K562 (cell line): ENCODE measurements at regions not wholly inside any gene's neighbourhood (a gene's known extent, or its start where the extent isn't known, plus 50 kb on each side); places are given as distances from the start of the nearest gene placed in this dataset.

ENCODE experiments used
- ATAC-seq: fragments of 200-7000 bp; cut with Tn5 transposase; 3 replicates; pipeline ENCODE4 v1.9.1; 2020; ENCODE audit warnings: moderate library complexity
- BruUV-seq: library from RNA; stranded (reverse); fragments of 400-500 nt; replicated peaks from 2 replicates; lab custom pipeline; 2021; lab: Mats Ljungman, UMichigan
- CTCF ChIA-PET: fragments of 300-600 bp; formaldehyde crosslinking; extraction: SDS; loops from one replicate; lab custom pipeline; 2021; ENCODE audit warnings: low intra/inter-chr PET ratio; lab: Yijun Ruan, JAX
- POLR2A ChIA-PET: fragments of 300-600, 350-650 bp; sonication (Branson Sonifier 250); formaldehyde crosslinking; extraction: SDS; loops from one replicate; lab custom pipeline; 2021; ENCODE audit warnings: antibody characterized with exemption, inconsistent platforms; lab: Yijun Ruan, JAX
- DNase-seq, 4 experiments: peaks; one replicate each; pipeline versions ENCODE4 v3.0.0 to v3.0.0-alpha.2; 2011 to 2018; ENCODE audit warnings: low spot score in 3 of 4, mixed read lengths in 3 of 4; ENCODE audit errors: extremely low read depth in 1 of 4
- FAIRE-seq: peaks from 2 replicates; lab custom pipeline; 2011; peaks lifted over from hg19 to GRCh38; lab: Jason Lieb, UNC
- H2AFZ ChIP-seq: 2 replicates; pipeline ENCODE4 v1.6.0; 2011; ENCODE audit warnings: low read depth, low read length, control low read depth, inconsistent platforms
- H3K27ac ChIP-seq: fragments of 200-600 bp; 3 replicates; pipeline ENCODE4 v1.8.0; 2011; ENCODE audit warnings: low read depth, mild to moderate bottlenecking, control low read depth, inconsistent platforms, low read length, moderate library complexity, mixed read lengths; ENCODE audit errors: extremely low read depth
- H3K27me3 ChIP-seq, 2 experiments: fragments of 300-600 bp in 1 of 2; 2 replicates in 1 of 2; 3 replicates in 1 of 2; pipeline versions ENCODE4 v1.6.0 to v1.8.0; 2011; ENCODE audit warnings: inconsistent platforms in 2 of 2, low read length in 2 of 2, mild to moderate bottlenecking in 1 of 2, mixed read lengths in 1 of 2, moderate library complexity in 1 of 2; ENCODE audit not compliant: control insufficient read depth in 2 of 2, insufficient read depth in 2 of 2
- H3K36me3 ChIP-seq: fragments of 300-600 bp; 3 replicates; pipeline ENCODE4 v1.8.0; 2011; ENCODE audit warnings: mild to moderate bottlenecking, low read length, inconsistent platforms; ENCODE audit not compliant: control insufficient read depth, insufficient read depth
- H3K4me1 ChIP-seq, 2 experiments: fragments of 200-600 bp in 1 of 2; replicated peaks in 1 of 2; 2 replicates in 1 of 2; 3 replicates in 1 of 2; pipeline versions ENCODE4 v1.5.1 to v1.8.0; 2011; ENCODE audit warnings: inconsistent platforms in 2 of 2, low read length in 2 of 2, mild to moderate bottlenecking in 1 of 2, mixed read lengths in 1 of 2, moderate library complexity in 1 of 2; ENCODE audit not compliant: control insufficient read depth in 2 of 2, insufficient read depth in 2 of 2
- H3K4me2 ChIP-seq: 2 replicates; pipeline ENCODE4 v1.6.1; 2011; ENCODE audit warnings: low read length, control low read depth, inconsistent platforms, mixed read lengths; ENCODE audit not compliant: insufficient read depth
- H3K4me3 ChIP-seq: fragments of 200-600 bp; sonication (generic), shearing (Covaris generic); 2 replicates; pipeline ENCODE4 v1.5.1; 2016; ENCODE audit warnings: control low read depth, inconsistent platforms
- H3K79me2 ChIP-seq: fragments of 200-600 bp; 3 replicates; pipeline ENCODE4 v1.8.0; 2011; ENCODE audit warnings: low read length, inconsistent platforms; ENCODE audit not compliant: control insufficient read depth, insufficient read depth
- H3K9ac ChIP-seq, 2 experiments: 2 replicates each; pipeline versions ENCODE4 v1.6.0 to v1.6.1; 2011; ENCODE audit warnings: low read depth in 2 of 2, low read length in 2 of 2, control low read depth in 1 of 2, inconsistent platforms in 1 of 2, mild to moderate bottlenecking in 1 of 2, mixed read lengths in 1 of 2; ENCODE audit not compliant: insufficient read depth in 1 of 2
- H3K9me1 ChIP-seq: one replicate; pipeline ENCODE4 v1.6.0; 2011; ENCODE audit warnings: inconsistent platforms, mild to moderate bottlenecking, low read length, moderate library complexity; ENCODE audit not compliant: control insufficient read depth, insufficient read depth
- H3K9me3 ChIP-seq: replicated peaks from 2 replicates; pipeline ENCODE4 v1.5.1; 2011; ENCODE audit warnings: low read depth, low read length, inconsistent platforms; ENCODE audit not compliant: control insufficient read depth, insufficient read depth
- H4K20me1 ChIP-seq: replicated peaks from 2 replicates; pipeline ENCODE4 v1.6.1; 2011; ENCODE audit warnings: low read length, inconsistent platforms, mixed read lengths; ENCODE audit not compliant: control insufficient read depth, insufficient read depth
- ADNP ChIP-seq: fragments of 200-800 bp; sonication (Bioruptor generic); IDR thresholded peaks from 2 replicates; pipeline ENCODE4 v1.6.1; 2016; ENCODE audit warnings: missing genetic modification characterization, missing compliant biosample characterization
- BRD9 ChIP-seq: fragments of 450-650 bp; IDR thresholded peaks from 2 replicates; pipeline ENCODE4 v1.6.1; 2018; ENCODE audit warnings: low read depth; ENCODE audit not compliant: partially characterized antibody
- CBFA2T3 ChIP-seq: fragments of 450-650 bp; IDR thresholded peaks from 2 replicates; pipeline ENCODE4 v1.6.1; 2017
- DIDO1 ChIP-seq: fragments of 450-650 bp; IDR thresholded peaks from 2 replicates; pipeline ENCODE4 v1.6.1; 2016; ENCODE audit warnings: low read depth, missing biosample characterization, missing genetic modification characterization
- ETV5 ChIP-seq: sonication (generic); formaldehyde crosslinking; IDR thresholded peaks from 2 replicates; pipeline ENCODE4 v1.4.0; 2020; ENCODE audit warnings: low read depth, mild to moderate bottlenecking, missing genetic modification reagents
- EWSR1 ChIP-seq: fragments of 450-650 bp; IDR thresholded peaks from 2 replicates; pipeline ENCODE4 v1.6.1; 2018; ENCODE audit warnings: borderline replicate concordance, mild to moderate bottlenecking, low read depth, moderate library complexity; ENCODE audit not compliant: partially characterized antibody
- FOXK1 ChIP-seq: sonication (generic); formaldehyde crosslinking; IDR thresholded peaks from 2 replicates; pipeline ENCODE4 v1.8.0; 2022; ENCODE audit warnings: missing genetic modification reagents, mild to moderate bottlenecking, borderline replicate concordance
- FOXK2 ChIP-seq, 2 experiments: fragments of 450-650 bp; IDR thresholded peaks in 1 of 2; conservative IDR thresholded peaks in 1 of 2; 2 replicates each; pipeline ENCODE4 v1.6.1; 2016; ENCODE audit warnings: low read depth in 2 of 2, mild to moderate bottlenecking in 1 of 2
- KAT8 ChIP-seq: fragments of 450-650 bp; IDR thresholded peaks from 2 replicates; pipeline ENCODE4 v1.6.1; 2016; ENCODE audit warnings: low read depth, mild to moderate bottlenecking
- MAFF ChIP-seq: IDR thresholded peaks from 2 replicates; pipeline ENCODE4 v1.6.1; 2012; ENCODE audit warnings: low read length, improper control_type of control experiment
- MECOM ChIP-seq: fragments of 250-450 bp; sonication (Bioruptor Pico); IDR thresholded peaks from 2 replicates; pipeline ENCODE4 v1.8.0; 2022; ENCODE audit warnings: inconsistent platforms
- PHF20 ChIP-seq: fragments of 450-650 bp; IDR thresholded peaks from 2 replicates; pipeline ENCODE4 v1.6.1; 2018; ENCODE audit not compliant: partially characterized antibody
- PTBP1 ChIP-seq: fragments of 200-400 bp; formaldehyde crosslinking; IDR thresholded peaks from 2 replicates; pipeline ENCODE4 v1.6.1; 2017; ENCODE audit warnings: low read depth, low read length
- ZNF133 ChIP-seq: fragments of 250-450 bp; sonication (Bioruptor Pico); IDR thresholded peaks from 2 replicates; pipeline ENCODE4 v1.4.0; 2020; ENCODE audit warnings: mild to moderate bottlenecking
- ZNF444 ChIP-seq: fragments of 250-450 bp; sonication (Bioruptor Pico); IDR thresholded peaks from 2 replicates; pipeline ENCODE4 v1.4.0; 2020; ENCODE audit warnings: mild to moderate bottlenecking, moderate library complexity
- ZZZ3 ChIP-seq: fragments of 450-650 bp; IDR thresholded peaks from 2 replicates; pipeline ENCODE4 v1.6.1; 2016; ENCODE audit warnings: antibody characterized with exemption, mild to moderate bottlenecking, moderate library complexity
- WGBS: fragments of 100-300 bp; shearing (Covaris generic); methylation state at CpG from one replicate; pipeline ENCODE4 v1.1.6; 2016; ENCODE audit warnings: low coverage, mixed read lengths; ENCODE audit not compliant: insufficient coverage; ENCODE audit errors: missing lambda C conversion rate; 5-methylcytosine and 5-hydroxymethylcytosine counted together
- in situ Hi-C: fragments of 300-500 bp; cut with MboI; formaldehyde crosslinking; loops from 4 replicates; pipeline ENCODE4 v1.15.0; 2018; ENCODE audit warnings: inconsistent platforms, mixed read lengths
- intact Hi-C: fragments of 100-400 bp; cut with micrococcal nuclease; formaldehyde crosslinking; loops from 2 replicates; pipeline ENCODE4 v1.14.2; 2022
- TF ChIP-seq, protein P1 (sequence below): fragments of 450-650 bp; conservative IDR thresholded peaks from 2 replicates; pipeline ENCODE4 v1.6.1; 2016; ENCODE audit warnings: missing genetic modification characterization, low read depth, mild to moderate bottlenecking, missing compliant biosample characterization, moderate library complexity
- TF ChIP-seq, protein P2 (sequence below): fragments of 250-450 bp; sonication (Bioruptor Pico); IDR thresholded peaks from 2 replicates; pipeline ENCODE4 v1.6.1; 2021; ENCODE audit warnings: mild to moderate bottlenecking

DNA sequence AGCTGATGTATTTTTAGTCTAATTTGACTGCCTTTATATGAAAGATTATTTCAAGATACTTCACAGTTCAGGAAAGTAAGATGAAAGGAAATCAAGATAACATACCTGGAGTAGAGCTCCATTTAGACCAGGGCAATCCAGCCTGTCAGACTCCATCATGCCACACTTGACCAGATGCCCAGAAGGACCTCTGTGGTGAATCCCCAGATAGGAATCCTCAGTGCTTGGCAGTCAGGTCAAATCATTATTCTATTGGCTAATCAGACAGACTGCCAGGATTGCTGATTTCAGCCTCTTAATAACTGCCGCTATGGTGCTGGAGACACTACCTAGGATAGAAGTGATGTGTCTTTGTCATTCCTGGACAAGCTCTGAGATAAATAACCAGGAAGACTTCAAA, 404.2 kb downstream of the STK39 start:
- no peak for TF ChIP-seq BRD9
- no peak for TF ChIP-seq ETV5
- TF ChIP-seq MAFF: no peak
- no peak for TF ChIP-seq DIDO1 (tag)
- TF ChIP-seq EWSR1: no peak
- TF ChIP-seq PHF20: no peak
- TF ChIP-seq ZNF444 (CRISPR knock-in tag): no peak
- no peak for TF ChIP-seq FOXK1 (CRISPR knock-in tag)
- TF ChIP-seq ZZZ3: no peak
- TF ChIP-seq MECOM (CRISPR knock-in tag): no peak
- no peak for TF ChIP-seq ADNP (tag)
- TF ChIP-seq, protein P1, sequence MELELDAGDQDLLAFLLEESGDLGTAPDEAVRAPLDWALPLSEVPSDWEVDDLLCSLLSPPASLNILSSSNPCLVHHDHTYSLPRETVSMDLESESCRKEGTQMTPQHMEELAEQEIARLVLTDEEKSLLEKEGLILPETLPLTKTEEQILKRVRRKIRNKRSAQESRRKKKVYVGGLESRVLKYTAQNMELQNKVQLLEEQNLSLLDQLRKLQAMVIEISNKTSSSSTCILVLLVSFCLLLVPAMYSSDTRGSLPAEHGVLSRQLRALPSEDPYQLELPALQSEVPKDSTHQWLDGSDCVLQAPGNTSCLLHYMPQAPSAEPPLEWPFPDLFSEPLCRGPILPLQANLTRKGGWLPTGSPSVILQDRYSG (tag): no peak
- TF ChIP-seq ZNF133 (CRISPR knock-in tag): no peak
- TF ChIP-seq PTBP1: no peak
- TF ChIP-seq, protein P2, sequence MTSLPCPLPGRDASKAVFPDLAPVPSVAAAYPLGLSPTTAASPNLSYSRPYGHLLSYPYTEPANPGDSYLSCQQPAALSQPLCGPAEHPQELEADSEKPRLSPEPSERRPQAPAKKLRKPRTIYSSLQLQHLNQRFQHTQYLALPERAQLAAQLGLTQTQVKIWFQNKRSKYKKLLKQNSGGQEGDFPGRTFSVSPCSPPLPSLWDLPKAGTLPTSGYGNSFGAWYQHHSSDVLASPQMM (CRISPR knock-in tag): no peak
- no peak for TF ChIP-seq KAT8
- no peak for TF ChIP-seq CBFA2T3
- TF ChIP-seq FOXK2 (conservative IDR thresholded peaks at IDR 0.05 in 1 of 2, IDR thresholded peaks at IDR 0.05 in 1 of 2; ENCODE audit: low read depth in 2 of 2): no peak
- H4K20me1 ChIP-seq: no peaks in the 10 kb centered on the region
- no peaks in the 10 kb centered on the region for H3K9me3 ChIP-seq
- DNase-seq (no peak), ATAC-seq (no peak), FAIRE-seq (no peak)
- H3K4me1 ChIP-seq: peaks cover 9 to 12% of the 10 kb centered on the region in 2 experiments; a peak in 3 of 5 replicates
- in situ Hi-C loops (no loop called here), intact Hi-C loops (no loop called here)
- no peak overlapping the region for H2AFZ ChIP-seq
- H3K36me3 ChIP-seq: peaks cover 46% of the 10 kb centered on the region
- WGBS: 100% methylated on average over 1 of the region's 1 CpG
- peaks cover 29% of the 10 kb centered on the region for H3K79me2 ChIP-seq
- H3K9me1 ChIP-seq: no peaks in the 10 kb centered on the region
- POLR2A ChIA-PET: no interaction called here
- no peak overlapping the region for H3K4me2 ChIP-seq
- H3K9ac ChIP-seq: no peak overlapping the region
- CTCF ChIA-PET: no interaction called here
- no peak overlapping the region for H3K27ac ChIP-seq
- H3K27me3 ChIP-seq: no peaks in the 10 kb centered on the region
- no peak overlapping the region for H3K4me3 ChIP-seq
- BruUV-seq: no TSS peak
